A549 (cell line): ENCODE measurements at regions not wholly inside any gene's neighbourhood (a gene's known extent, or its start where the extent isn't known, plus 50 kb on each side); places are given as distances from the start of the nearest gene placed in this dataset.

Experiments used
- ATAC-seq, 2 experiments: fragments of 200-7000 bp in 1 of 2; fragments of >200 bp in 1 of 2; cut with Nextera tagmentation in 1 of 2; cut with Tn5 transposase in 1 of 2; 3 replicates each; pipeline versions ENCODE4 v1.8.0 to v1.9.1; 2018 to 2020; ENCODE audit warnings: mild to moderate bottlenecking in 1 of 2, moderate library complexity in 1 of 2
- CTCF ChIA-PET: fragments of 300-600 bp; sonication (Branson Sonifier 250); formaldehyde crosslinking; extraction: SDS; loops from one replicate; lab custom pipeline; 2021; ENCODE audit warnings: antibody characterized with exemption, inconsistent platforms; lab: Yijun Ruan, JAX
- POLR2A ChIA-PET: fragments of 350-600 bp; formaldehyde crosslinking; extraction: SDS; loops from one replicate; lab custom pipeline; 2021; ENCODE audit warnings: antibody characterized with exemption, inconsistent platforms; lab: Yijun Ruan, JAX
- DNase-seq, 2 experiments: peaks; one replicate each; pipeline versions ENCODE4 v3.0.0 to v3.0.0-alpha.2; 2011 to 2016; ENCODE audit warnings: low read depth in 1 of 2, low spot score in 1 of 2
- FAIRE-seq: peaks from 2 replicates; lab custom pipeline; 2011; peaks lifted over from hg19 to GRCh38; lab: Jason Lieb, UNC
- H3K27ac ChIP-seq, 2 experiments: fragments of >200 bp; sonication (Bioruptor Twin); formaldehyde crosslinking; 3 replicates each; pipeline ENCODE4 v1.5.1; 2016 to 2017
- H3K4me1 ChIP-seq: fragments of >200 bp; sonication (Bioruptor Twin); formaldehyde crosslinking; 3 replicates; pipeline ENCODE4 v1.6.1; 2016
- H3K4me2 ChIP-seq: fragments of >200 bp; sonication (Bioruptor Twin); formaldehyde crosslinking; 3 replicates; pipeline ENCODE4 v1.6.1; 2016
- H3K4me3 ChIP-seq: fragments of >200 bp; sonication (Bioruptor Twin); formaldehyde crosslinking; 3 replicates; pipeline ENCODE4 v1.5.1; 2016
- H3K9me3 ChIP-seq: fragments of >200 bp; sonication (Bioruptor Twin); formaldehyde crosslinking; 3 replicates; pipeline ENCODE4 v1.6.1; 2016
- BHLHE40 ChIP-seq: IDR thresholded peaks from 2 replicates; pipeline ENCODE4 v1.6.1; 2012; ENCODE audit warnings: low read depth, low read length, inconsistent platforms
- CBX2 ChIP-seq: fragments of 200-600 bp; sonication (generic); IDR thresholded peaks from 2 replicates; pipeline ENCODE4 v1.6.1; 2016; ENCODE audit warnings: low read depth, mild to moderate bottlenecking, borderline replicate concordance
- CBX8 ChIP-seq: fragments of 200-600 bp; sonication (generic); IDR thresholded peaks from 2 replicates; pipeline ENCODE4 v1.6.1; 2016
- CEBPB ChIP-seq, 2 experiments: fragments of >200 bp in 1 of 2; sonication (Bioruptor Twin) in 1 of 2; formaldehyde crosslinking in 1 of 2; IDR thresholded peaks; 2 replicates each; pipeline ENCODE4 v1.6.1; 2012 to 2016
- CHD2 ChIP-seq: fragments of 150-350 bp; IDR thresholded peaks from 2 replicates; pipeline ENCODE4 v1.6.1; 2014; ENCODE audit warnings: low read length; ENCODE audit not compliant: partially characterized antibody
- EHMT2 ChIP-seq: fragments of 200-600 bp; sonication (generic); IDR thresholded peaks from 2 replicates; pipeline ENCODE4 v1.6.1; 2016; ENCODE audit warnings: antibody characterized with exemption, low read depth, mild to moderate bottlenecking, moderate library complexity
- ESRRA ChIP-seq: fragments of 150-350 bp; IDR thresholded peaks from 2 replicates; pipeline ENCODE4 v1.6.1; 2014; ENCODE audit warnings: mild to moderate bottlenecking, low read length, borderline replicate concordance
- FOXS1 ChIP-seq: fragments of 250-450 bp; sonication (Bioruptor Pico); IDR thresholded peaks from 2 replicates; pipeline ENCODE4 v1.5.0; 2020; ENCODE audit warnings: mild to moderate bottlenecking, moderate library complexity
- GATA3 ChIP-seq: IDR thresholded peaks from 2 replicates; pipeline ENCODE4 v1.6.1; 2012; ENCODE audit warnings: borderline replicate concordance
- HDAC2 ChIP-seq: fragments of 200-600 bp; sonication (generic); IDR thresholded peaks from 2 replicates; pipeline ENCODE4 v1.6.1; 2016
- HOXB13 ChIP-seq: fragments of 250-450 bp; sonication (Bioruptor Pico); IDR thresholded peaks from 2 replicates; pipeline ENCODE4 v1.5.0; 2020; ENCODE audit warnings: low read depth, mild to moderate bottlenecking, moderate library complexity
- HOXB5 ChIP-seq: fragments of 250-450 bp; sonication (Bioruptor Pico); IDR thresholded peaks from 2 replicates; pipeline ENCODE4 v1.5.0; 2020; ENCODE audit warnings: mild to moderate bottlenecking, moderate library complexity
- JUNB ChIP-seq: fragments of >200 bp; sonication (Bioruptor Twin); formaldehyde crosslinking; IDR thresholded peaks from 2 replicates; pipeline ENCODE4 v1.6.1; 2016
- MAZ ChIP-seq: fragments of 150-350 bp; IDR thresholded peaks from 2 replicates; pipeline ENCODE4 v1.6.1; 2014; ENCODE audit warnings: antibody characterized with exemption, low read depth, low read length, borderline replicate concordance
- NFE2L2 ChIP-seq: fragments of 150-350 bp; conservative IDR thresholded peaks from 2 replicates; pipeline ENCODE4 v1.6.1; 2014; ENCODE audit warnings: low read length
- RARB ChIP-seq: fragments of 250-450 bp; sonication (Bioruptor Pico); IDR thresholded peaks from 2 replicates; pipeline ENCODE4 v1.8.0; 2021; ENCODE audit warnings: mild to moderate bottlenecking, moderate library complexity
- RCOR1 ChIP-seq: fragments of 150-350 bp; IDR thresholded peaks from 2 replicates; pipeline ENCODE4 v1.6.1; 2014; ENCODE audit warnings: antibody characterized with exemption, low read length, low read depth
- RNF2 ChIP-seq: fragments of 200-600 bp; sonication (generic); IDR thresholded peaks from 2 replicates; pipeline ENCODE4 v1.6.1; 2016; ENCODE audit warnings: low read depth, mild to moderate bottlenecking, antibody characterized with exemption, moderate library complexity, borderline replicate concordance
- SMC3 ChIP-seq: fragments of >200 bp; sonication (Bioruptor Twin); formaldehyde crosslinking; IDR thresholded peaks from 3 replicates; pipeline ENCODE4 v1.6.1; 2018; ENCODE audit warnings: inconsistent platforms
- SREBF2 ChIP-seq: fragments of 450-650 bp; IDR thresholded peaks from 2 replicates; pipeline ENCODE4 v1.6.1; 2014; ENCODE audit warnings: mild to moderate bottlenecking, moderate library complexity
- ZFP36 ChIP-seq: fragments of 450-650 bp; IDR thresholded peaks from 2 replicates; pipeline ENCODE4 v1.6.1; 2014; ENCODE audit warnings: borderline replicate concordance; ENCODE audit not compliant: partially characterized antibody
- ZNF302 ChIP-seq: fragments of 250-450 bp; sonication (Bioruptor Pico); IDR thresholded peaks from 2 replicates; pipeline ENCODE4 v1.9.0; 2021; ENCODE audit warnings: inconsistent platforms, mild to moderate bottlenecking, moderate library complexity
- ZSCAN20 ChIP-seq: fragments of 250-450 bp; sonication (Bioruptor Pico); IDR thresholded peaks from 2 replicates; pipeline ENCODE4 v1.8.0; 2022; ENCODE audit warnings: mild to moderate bottlenecking, moderate library complexity
- WGBS: methylation state at CpG from one replicate; pipeline ENCODE4 v1.1.6; 2017; ENCODE audit errors: missing lambda C conversion rate; 5-methylcytosine and 5-hydroxymethylcytosine counted together
- TF ChIP-seq, protein P1 (sequence below): fragments of 250-450 bp; sonication (Bioruptor Pico); IDR thresholded peaks from 2 replicates; pipeline ENCODE4 v1.5.0; 2021; ENCODE audit warnings: mild to moderate bottlenecking, moderate library complexity, borderline replicate concordance
- TF ChIP-seq, protein P2 (sequence below): fragments of 250-450 bp; sonication (Bioruptor Pico); IDR thresholded peaks from 2 replicates; pipeline ENCODE4 v1.5.0; 2020; ENCODE audit warnings: low read depth, mild to moderate bottlenecking, moderate library complexity
- TF ChIP-seq, protein P3 (sequence below): fragments of >200 bp; sonication (Bioruptor Twin); formaldehyde crosslinking; IDR thresholded peaks from 3 replicates; pipeline ENCODE4 v1.6.1; 2016
- TF ChIP-seq, protein P4 (sequence below): fragments of >200 bp; sonication (Bioruptor Twin); formaldehyde crosslinking; IDR thresholded peaks from 3 replicates; pipeline ENCODE4 v1.5.1; 2016

GRCh38 chr9:65411901-65412300 is 126.9 kb upstream of the FOXD4L5 start:
- no peak overlapping the region for H3K4me3 ChIP-seq
- no peak for DNase-seq
- no peaks in the 10 kb centered on the region for H3K9me3 ChIP-seq
- no peak for TF ChIP-seq NFE2L2
- TF ChIP-seq BHLHE40: no peak
- TF ChIP-seq SMC3: no peak
- no peak for TF ChIP-seq ZFP36
- no peak for TF ChIP-seq JUNB
- no peak for TF ChIP-seq ZNF302 (CRISPR knock-in tag)
- TF ChIP-seq, protein P1, sequence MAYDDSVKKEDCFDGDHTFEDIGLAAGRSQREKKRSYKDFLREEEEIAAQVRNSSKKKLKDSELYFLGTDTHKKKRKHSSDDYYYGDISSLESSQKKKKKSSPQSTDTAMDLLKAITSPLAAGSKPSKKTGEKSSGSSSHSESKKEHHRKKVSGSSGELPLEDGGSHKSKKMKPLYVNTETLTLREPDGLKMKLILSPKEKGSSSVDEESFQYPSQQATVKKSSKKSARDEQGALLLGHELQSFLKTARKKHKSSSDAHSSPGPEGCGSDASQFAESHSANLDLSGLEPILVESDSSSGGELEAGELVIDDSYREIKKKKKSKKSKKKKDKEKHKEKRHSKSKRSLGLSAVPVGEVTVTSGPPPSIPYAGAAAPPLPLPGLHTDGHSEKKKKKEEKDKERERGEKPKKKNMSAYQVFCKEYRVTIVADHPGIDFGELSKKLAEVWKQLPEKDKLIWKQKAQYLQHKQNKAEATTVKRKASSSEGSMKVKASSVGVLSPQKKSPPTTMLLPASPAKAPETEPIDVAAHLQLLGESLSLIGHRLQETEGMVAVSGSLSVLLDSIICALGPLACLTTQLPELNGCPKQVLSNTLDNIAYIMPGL: no peak
- TF ChIP-seq RNF2: no peak
- no peak overlapping the region for H3K4me2 ChIP-seq
- POLR2A ChIA-PET: no interaction called here
- no peak for ATAC-seq
- FAIRE-seq: no peak
- no peaks in the 10 kb centered on the region for H3K4me1 ChIP-seq
- no peak overlapping the region for H3K27ac ChIP-seq
- CTCF ChIA-PET: no interaction called here
- WGBS: 8% methylated on average over 8 of the region's 8 CpGs

DNA sequence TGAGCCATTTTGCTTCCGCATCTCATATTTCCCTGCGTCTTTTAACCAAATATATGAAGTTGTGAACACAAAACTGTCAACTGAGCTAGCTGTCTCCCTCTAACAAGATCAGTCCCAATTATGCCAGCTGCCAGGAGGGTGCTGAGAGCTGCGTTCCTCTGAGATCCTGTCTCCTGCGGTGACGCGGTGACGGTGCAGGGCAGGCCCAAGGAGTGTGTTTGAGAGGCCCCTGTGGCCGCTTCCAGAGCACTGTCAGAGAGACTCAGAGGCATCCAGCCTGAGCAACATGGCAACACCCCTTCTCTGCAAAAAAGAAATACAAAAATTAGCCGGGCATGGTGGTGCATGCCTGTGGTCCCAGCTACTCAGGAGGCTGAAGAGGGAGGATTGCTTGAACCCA is 126.3 kb upstream of the FOXD4L5 start:
- WGBS: 48% methylated on average over 7 of the region's 9 CpGs
- Histone ChIP-seq H3K4me1 (no peaks in the 10 kb centered on the region), H3K4me2 (no peak overlapping the region)
- POLR2A ChIA-PET: no interaction called here
- TF ChIP-seq CHD2 (no peak), ZSCAN20 (CRISPR knock-in tag) (no peak), CBX8 (no peak), ZNF302 (CRISPR knock-in tag) (no peak), ZFP36 (no peak), SREBF2 (no peak), CBX2 (no peak)
- TF ChIP-seq, protein P2, sequence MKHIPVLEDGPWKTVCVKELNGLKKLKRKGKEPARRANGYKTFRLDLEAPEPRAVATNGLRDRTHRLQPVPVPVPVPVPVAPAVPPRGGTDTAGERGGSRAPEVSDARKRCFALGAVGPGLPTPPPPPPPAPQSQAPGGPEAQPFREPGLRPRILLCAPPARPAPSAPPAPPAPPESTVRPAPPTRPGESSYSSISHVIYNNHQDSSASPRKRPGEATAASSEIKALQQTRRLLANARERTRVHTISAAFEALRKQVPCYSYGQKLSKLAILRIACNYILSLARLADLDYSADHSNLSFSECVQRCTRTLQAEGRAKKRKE (CRISPR knock-in tag): no peak
- TF ChIP-seq, all 56 proteins: peak for 0
- Histone ChIP-seq H3K4me3 (no peak overlapping the region), H3K27ac (no peak overlapping the region), H3K9me3 (no peaks in the 10 kb centered on the region)
- ATAC-seq (no peak), DNase-seq (no peak), FAIRE-seq (no peak)
- CTCF ChIA-PET: no interaction called here

DNA sequence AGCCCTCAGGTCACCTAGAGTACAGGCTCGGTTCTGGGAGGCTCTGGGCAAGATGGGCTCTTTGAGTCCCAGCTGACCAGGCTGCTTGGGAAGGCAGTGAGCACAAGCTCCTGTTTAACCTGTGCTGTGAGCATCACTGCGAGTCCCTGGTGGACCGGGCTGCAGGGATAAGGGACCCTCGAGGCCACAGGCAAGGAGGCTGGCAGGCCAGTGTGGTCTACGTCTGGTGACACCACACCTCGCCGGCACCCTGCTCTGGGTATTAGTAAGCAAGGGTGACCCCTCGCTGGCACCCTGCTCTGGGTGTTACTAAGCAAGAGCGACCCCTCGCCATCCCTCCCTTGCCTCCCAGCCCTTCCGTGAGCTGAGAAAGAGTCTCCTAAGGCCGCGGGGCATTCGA is 125.9 kb upstream of the FOXD4L5 start:
- ATAC-seq: no peak
- Histone ChIP-seq H3K27ac (no peak overlapping the region), H3K4me1 (no peaks in the 10 kb centered on the region), H3K4me2 (no peak overlapping the region), H3K4me3 (no peak overlapping the region), H3K9me3 (no peaks in the 10 kb centered on the region; the same call in 2 of the 3 replicates)
- FAIRE-seq: no peak
- no peak for TF ChIP-seq EHMT2
- TF ChIP-seq RARB (CRISPR knock-in tag): no peak
- no peak for TF ChIP-seq ZFP36
- TF ChIP-seq JUNB: no peak
- TF ChIP-seq ZSCAN20 (CRISPR knock-in tag): no peak
- TF ChIP-seq HOXB5: no peak
- no peak for TF ChIP-seq HOXB13
- TF ChIP-seq, protein P3, sequence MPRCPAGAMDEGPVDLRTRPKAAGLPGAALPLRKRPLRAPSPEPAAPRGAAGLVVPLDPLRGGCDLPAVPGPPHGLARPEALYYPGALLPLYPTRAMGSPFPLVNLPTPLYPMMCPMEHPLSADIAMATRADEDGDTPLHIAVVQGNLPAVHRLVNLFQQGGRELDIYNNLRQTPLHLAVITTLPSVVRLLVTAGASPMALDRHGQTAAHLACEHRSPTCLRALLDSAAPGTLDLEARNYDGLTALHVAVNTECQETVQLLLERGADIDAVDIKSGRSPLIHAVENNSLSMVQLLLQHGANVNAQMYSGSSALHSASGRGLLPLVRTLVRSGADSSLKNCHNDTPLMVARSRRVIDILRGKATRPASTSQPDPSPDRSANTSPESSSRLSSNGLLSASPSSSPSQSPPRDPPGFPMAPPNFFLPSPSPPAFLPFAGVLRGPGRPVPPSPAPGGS: no peak
- TF ChIP-seq, protein P4, sequence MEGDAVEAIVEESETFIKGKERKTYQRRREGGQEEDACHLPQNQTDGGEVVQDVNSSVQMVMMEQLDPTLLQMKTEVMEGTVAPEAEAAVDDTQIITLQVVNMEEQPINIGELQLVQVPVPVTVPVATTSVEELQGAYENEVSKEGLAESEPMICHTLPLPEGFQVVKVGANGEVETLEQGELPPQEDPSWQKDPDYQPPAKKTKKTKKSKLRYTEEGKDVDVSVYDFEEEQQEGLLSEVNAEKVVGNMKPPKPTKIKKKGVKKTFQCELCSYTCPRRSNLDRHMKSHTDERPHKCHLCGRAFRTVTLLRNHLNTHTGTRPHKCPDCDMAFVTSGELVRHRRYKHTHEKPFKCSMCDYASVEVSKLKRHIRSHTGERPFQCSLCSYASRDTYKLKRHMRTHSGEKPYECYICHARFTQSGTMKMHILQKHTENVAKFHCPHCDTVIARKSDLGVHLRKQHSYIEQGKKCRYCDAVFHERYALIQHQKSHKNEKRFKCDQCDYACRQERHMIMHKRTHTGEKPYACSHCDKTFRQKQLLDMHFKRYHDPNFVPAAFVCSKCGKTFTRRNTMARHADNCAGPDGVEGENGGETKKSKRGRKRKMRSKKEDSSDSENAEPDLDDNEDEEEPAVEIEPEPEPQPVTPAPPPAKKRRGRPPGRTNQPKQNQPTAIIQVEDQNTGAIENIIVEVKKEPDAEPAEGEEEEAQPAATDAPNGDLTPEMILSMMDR: no peak
- no peak for TF ChIP-seq BHLHE40
- no peak for TF ChIP-seq CEBPB (IDR thresholded peaks at IDR 0.05)
- TF ChIP-seq RCOR1: no peak
- no peak for TF ChIP-seq FOXS1 (CRISPR knock-in tag)
- no peak for TF ChIP-seq ESRRA
- TF ChIP-seq GATA3: no peak
- no peak for TF ChIP-seq ZNF302 (CRISPR knock-in tag)
- no peak for TF ChIP-seq MAZ
- no peak for TF ChIP-seq HDAC2
- ChIA-PET POLR2A (no interaction called here), CTCF (no interaction called here)
- 4% methylated on average over 6 of the region's 14 CpGs for WGBS
- DNase-seq: no peak
